HUES64 (cell line): ENCODE measurements at regions not wholly inside any gene's neighbourhood (a gene's known extent, or its start where the extent isn't known, plus 50 kb on each side); places are given as distances from the start of the nearest gene placed in this dataset.
A peak's percentile ranks its signal among the peaks of the same experiment; 100 is the strongest.

ENCODE experiments used
- H3K27ac ChIP-seq: 2 replicates; pipeline ENCODE4 v1.7.0; 2013; ENCODE audit warnings: low read depth, low read length, inconsistent platforms
- H3K27me3 ChIP-seq: 2 replicates; pipeline ENCODE4 v1.6.1; 2013; ENCODE audit warnings: mild to moderate bottlenecking, low read length; ENCODE audit not compliant: insufficient read depth
- H3K36me3 ChIP-seq: 2 replicates; pipeline ENCODE4 v1.6.1; 2013; ENCODE audit warnings: mild to moderate bottlenecking, low read length; ENCODE audit not compliant: insufficient read depth
- H3K4me1 ChIP-seq: 2 replicates; pipeline ENCODE4 v1.6.1; 2013; ENCODE audit warnings: mild to moderate bottlenecking, low read length, moderate library complexity; ENCODE audit not compliant: insufficient read depth
- H3K4me3 ChIP-seq: 2 replicates; pipeline ENCODE4 v1.5.1; 2013; ENCODE audit warnings: mild to moderate bottlenecking, low read length, moderate library complexity
- H3K9ac ChIP-seq: 2 replicates; pipeline ENCODE4 v1.6.1; 2013; ENCODE audit warnings: mild to moderate bottlenecking, low read depth, low read length
- H3K9me3 ChIP-seq: 2 replicates; pipeline ENCODE4 v1.6.1; 2013; ENCODE audit warnings: low read depth, low read length; ENCODE audit not compliant: insufficient read depth
- WGBS: fragments of 150-250, 120-280 bp; methylation state at CpG from one replicate; pipeline ENCODE4 v1.1.7; 2013; ENCODE audit warnings: missing lambda C conversion rate; 5-methylcytosine and 5-hydroxymethylcytosine counted together

DNA sequence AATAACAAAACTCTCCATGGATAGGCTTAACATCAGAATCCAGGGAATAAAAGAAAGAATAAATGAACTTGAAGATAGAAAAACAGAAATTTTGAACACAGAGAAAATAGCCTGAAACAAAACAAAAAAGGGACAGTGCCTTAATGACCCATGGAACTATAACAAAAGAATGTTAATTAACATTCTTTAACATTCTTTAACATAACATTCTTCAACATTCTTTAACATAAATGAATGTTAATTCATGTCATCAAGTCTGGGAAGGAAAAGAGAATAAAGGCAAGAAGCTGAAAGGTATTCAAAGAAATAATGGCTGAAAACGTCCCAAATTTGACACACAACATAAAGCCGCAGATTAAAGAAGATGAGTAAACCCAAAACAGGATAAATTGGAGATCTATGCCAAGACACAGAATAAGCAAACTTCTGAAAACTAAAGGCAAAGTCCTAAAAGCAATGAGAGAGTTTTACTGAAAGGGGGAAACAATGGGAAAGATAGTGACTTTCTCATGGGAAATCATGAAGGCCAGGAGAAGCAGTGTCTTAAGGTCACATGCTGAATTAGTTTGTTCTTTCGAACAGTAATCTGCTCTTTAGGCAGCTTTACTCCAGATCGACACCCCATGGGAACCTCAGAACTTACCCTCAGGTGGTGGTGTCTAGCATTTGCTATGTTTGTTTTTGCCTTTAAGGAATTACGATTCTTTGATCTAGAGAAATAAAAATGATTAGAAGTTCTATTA lies 483.0 kb downstream of the KDM4C start:
- H3K9me3 ChIP-seq: no peaks in the 10 kb centered on the region
- H3K27me3 ChIP-seq: no peaks in the 10 kb centered on the region
- 0 out of 2 replicates have a peak overlapping the region, but pooled peaks have one; percentile 7 for H3K4me3 ChIP-seq
- H3K4me1 ChIP-seq: peaks cover 40% of the 10 kb centered on the region
- peak overlapping the region; percentile 94 for H3K27ac ChIP-seq
- H3K9ac ChIP-seq: peak overlapping the region; percentile 1; the same call in 1 of the 2 replicates
- WGBS: 28% methylated on average over 4 of the region's 5 CpGs
- no peaks in the 10 kb centered on the region for H3K36me3 ChIP-seq

DNA sequence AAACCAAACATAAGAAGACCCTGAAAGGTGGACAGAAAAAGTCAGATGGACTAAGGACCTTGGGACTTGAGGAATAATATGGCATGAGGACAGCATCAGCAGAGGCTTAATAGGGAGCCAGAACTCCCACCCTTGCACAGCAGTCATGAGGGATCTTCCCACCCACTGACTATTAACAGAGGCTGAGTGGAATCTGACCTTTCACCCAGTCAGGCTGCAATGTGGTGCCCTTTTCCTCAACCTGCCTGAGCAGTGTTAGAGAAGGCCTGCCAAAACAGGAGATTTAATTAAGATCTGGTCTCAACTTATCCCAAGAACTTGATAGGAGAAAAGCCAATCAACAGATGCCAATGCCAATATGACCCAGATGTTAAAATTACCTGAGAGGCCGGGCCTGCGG lies 481.9 kb downstream of the KDM4C start:
- Histone ChIP-seq H3K27me3 (no peaks in the 10 kb centered on the region), H3K9me3 (no peaks in the 10 kb centered on the region), H3K36me3 (no peaks in the 10 kb centered on the region), H3K4me1 (peaks cover 47% of the 10 kb centered on the region), H3K4me3 (no peak overlapping the region), H3K9ac (peak overlapping the region; percentile 7; the same call in 1 of the 2 replicates), H3K27ac (peak overlapping the region; percentile 76)
- WGBS: 55% methylated on average over 2 of the region's 2 CpGs

DNA sequence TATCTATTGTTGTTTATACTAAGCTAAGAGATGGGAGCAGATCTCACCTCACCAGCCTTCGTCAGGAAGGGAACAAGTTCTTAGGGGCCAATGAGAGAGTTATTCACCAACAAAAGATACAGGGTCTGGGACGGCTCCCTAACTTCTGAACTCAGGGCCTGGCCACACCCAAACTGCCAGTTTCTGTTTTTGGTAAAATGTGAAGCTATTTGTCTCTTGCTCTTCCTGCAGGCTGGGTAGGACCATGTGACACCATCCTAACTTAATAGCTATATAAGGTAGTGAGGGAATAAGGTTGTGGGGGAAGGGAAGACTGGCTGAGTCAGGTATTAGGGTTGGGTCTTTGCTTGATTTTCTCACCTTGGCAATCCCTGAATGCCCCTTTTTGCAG lies 480.5 kb downstream of the KDM4C start:
- peaks cover 48% of the 10 kb centered on the region for H3K4me1 ChIP-seq
- H3K9me3 ChIP-seq: no peaks in the 10 kb centered on the region
- H3K27ac ChIP-seq: no peak overlapping the region
- H3K36me3 ChIP-seq: no peaks in the 10 kb centered on the region
- no peak overlapping the region for H3K4me3 ChIP-seq
- WGBS: 68% methylated on average over 2 of the region's 2 CpGs
- no peak overlapping the region for H3K9ac ChIP-seq
- H3K27me3 ChIP-seq: no peaks in the 10 kb centered on the region

DNA sequence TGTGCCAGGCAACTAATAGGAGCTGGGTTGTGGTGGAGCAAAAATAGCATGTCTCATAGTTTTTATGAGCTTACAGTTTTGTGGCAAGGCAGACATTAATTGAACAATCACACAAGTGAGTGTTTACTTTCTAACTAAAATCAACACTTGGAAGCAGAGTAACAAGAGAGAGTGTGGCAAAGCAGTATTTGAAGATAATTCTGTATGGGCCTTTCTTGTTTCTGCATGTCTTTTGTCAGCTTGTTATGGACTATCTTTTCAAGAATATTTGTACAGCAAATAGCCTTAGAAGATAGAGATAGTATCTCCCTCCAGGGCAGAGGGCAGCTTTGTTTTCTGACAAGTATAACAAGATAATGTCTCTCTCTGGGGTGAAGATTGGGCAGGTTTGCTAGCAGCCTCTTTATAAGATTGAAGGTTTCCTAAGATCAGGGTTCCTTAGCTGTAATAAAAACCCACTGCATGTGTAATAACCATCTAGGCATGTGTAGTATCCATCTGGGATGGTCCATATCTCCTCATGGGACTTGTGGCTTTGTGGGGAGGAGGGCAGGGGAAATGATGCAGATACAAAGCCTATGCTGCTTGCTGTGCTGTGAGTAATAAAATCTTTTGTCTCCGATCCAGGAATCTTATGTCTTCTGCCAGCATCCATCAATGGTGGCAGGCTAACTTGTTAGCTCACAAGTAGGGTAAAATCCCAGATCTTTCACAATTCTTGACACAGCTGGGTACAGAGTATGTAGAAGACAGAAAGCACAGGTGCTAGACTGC lies 479.9 kb downstream of the KDM4C start:
- Histone ChIP-seq H3K36me3 (no peaks in the 10 kb centered on the region), H3K27me3 (no peaks in the 10 kb centered on the region), H3K9ac (no peak overlapping the region), H3K4me1 (peaks cover 48% of the 10 kb centered on the region), H3K27ac (no peak overlapping the region), H3K4me3 (no peak overlapping the region), H3K9me3 (no peaks in the 10 kb centered on the region)
- WGBS: 85% methylated on average over 1 of the region's 1 CpG

DNA sequence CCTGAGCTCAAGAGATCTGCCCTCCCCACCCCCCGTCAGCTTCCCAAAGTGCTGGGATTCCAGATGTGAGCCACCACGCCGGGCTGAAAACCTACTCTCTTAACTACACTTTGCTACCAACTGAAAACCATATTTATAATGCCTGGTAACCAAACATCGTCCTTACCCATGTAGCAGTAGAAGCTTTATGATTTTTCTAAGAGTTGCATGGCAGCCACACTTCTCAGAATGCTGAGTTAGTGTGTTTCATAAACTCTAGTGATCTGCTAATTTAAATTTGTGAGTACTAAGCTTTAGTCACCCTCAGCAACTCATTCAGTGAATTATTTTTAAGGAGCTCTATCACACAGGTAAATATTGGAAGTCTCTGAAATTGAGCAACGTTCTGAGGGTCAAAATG lies 478.4 kb downstream of the KDM4C start:
- no peaks in the 10 kb centered on the region for H3K36me3 ChIP-seq
- H3K4me1 ChIP-seq: peaks cover 41% of the 10 kb centered on the region
- H3K9me3 ChIP-seq: no peaks in the 10 kb centered on the region
- no peak overlapping the region for H3K4me3 ChIP-seq
- WGBS: 87% methylated on average over 5 of the region's 5 CpGs
- no peak overlapping the region for H3K9ac ChIP-seq
- H3K27me3 ChIP-seq: no peaks in the 10 kb centered on the region
- no peak overlapping the region for H3K27ac ChIP-seq

DNA sequence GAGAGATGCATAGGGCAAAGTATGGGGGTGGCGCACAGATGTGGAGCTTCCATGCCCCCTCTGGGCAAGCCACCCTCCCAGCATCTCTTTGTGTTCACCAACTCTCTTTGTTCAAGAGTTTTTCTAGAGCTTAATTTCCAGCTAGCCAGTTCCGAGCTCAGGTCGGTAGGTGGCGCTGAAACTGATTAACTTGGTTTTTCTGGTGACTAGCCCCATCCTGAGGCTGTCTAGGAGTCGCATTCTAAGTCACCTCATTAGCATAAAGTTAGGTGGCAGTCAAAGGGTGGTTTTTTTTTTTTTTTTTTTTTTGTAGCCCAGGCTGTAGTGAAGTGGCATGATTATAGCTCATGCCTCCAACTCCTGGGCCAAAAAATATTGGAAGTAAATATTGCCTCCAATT lies 476.4 kb downstream of the KDM4C start:
- Histone ChIP-seq H3K9ac (no peak overlapping the region), H3K9me3 (no peaks in the 10 kb centered on the region), H3K27me3 (no peaks in the 10 kb centered on the region), H3K27ac (no peak overlapping the region), H3K4me3 (no peak overlapping the region), H3K36me3 (no peaks in the 10 kb centered on the region), H3K4me1 (peaks cover 21% of the 10 kb centered on the region)
- WGBS: 57% methylated on average over 5 of the region's 5 CpGs

DNA sequence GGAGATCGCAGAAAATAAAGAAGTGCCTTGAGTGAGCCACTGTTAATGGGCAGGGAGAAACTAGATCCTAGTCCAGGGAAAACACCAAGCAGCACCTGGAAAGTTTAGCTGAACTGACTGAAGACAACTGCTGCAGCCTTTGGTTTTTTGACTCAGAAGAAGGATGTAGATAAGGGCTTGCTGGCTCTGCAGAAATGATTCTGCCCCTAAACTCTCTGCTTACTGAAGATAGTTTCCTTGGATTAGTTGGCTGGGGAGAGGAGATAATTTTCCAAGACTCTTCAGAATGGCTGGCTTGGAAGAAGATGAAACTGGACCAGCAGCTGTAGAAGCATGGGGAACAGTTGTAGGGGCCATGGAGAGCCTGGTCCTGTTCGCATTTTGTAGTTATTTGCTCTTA lies 471.8 kb downstream of the KDM4C start:
- no peaks in the 10 kb centered on the region for H3K4me1 ChIP-seq
- no peaks in the 10 kb centered on the region for H3K9me3 ChIP-seq
- no peak overlapping the region for H3K27ac ChIP-seq
- no peaks in the 10 kb centered on the region for H3K36me3 ChIP-seq
- no peak overlapping the region for H3K4me3 ChIP-seq
- H3K27me3 ChIP-seq: no peaks in the 10 kb centered on the region
- no peak overlapping the region for H3K9ac ChIP-seq
- WGBS: 93% methylated on average over 2 of the region's 2 CpGs

DNA sequence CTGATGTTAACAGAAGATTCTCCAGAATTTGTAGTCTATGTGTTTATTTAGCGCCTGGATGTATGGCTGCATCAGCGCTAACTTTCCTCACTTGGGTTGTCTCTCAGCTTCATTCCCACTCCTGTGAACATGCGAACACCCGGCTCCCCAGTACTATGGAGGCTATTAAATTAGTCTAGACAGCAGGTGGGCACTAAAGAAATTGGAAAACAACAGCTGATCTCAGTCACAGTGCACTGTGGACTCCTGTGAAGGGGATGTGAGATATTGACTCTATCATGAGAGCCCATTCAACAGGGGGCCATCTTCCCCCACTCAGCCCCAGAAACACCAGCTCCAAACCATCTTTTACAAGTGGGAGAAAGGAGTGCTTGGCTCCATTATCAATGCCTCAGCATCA lies 471.0 kb downstream of the KDM4C start:
- WGBS: 94% methylated on average over 4 of the region's 4 CpGs
- Histone ChIP-seq H3K36me3 (no peaks in the 10 kb centered on the region), H3K9ac (no peak overlapping the region), H3K9me3 (no peaks in the 10 kb centered on the region), H3K4me3 (no peak overlapping the region), H3K27me3 (no peaks in the 10 kb centered on the region), H3K27ac (no peak overlapping the region), H3K4me1 (no peaks in the 10 kb centered on the region)

DNA sequence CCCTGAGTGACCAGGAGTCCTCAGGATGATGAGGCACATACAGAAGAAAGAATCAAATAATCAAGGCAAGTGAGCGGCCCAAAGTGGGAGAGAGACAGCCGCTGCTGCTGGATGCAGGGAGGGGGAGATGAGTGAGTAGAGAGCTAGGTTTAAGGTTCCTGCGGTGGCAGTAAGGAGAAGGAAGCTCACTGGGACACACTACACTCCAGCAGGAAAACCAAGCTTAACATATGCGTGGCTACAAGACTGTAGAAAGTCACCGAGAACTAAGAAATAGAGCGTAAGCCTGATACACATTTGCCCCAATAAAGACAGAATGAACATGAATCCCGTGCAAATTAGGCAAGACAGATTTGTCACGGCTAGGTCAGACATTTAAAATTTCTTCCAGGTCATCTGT lies 470.2 kb downstream of the KDM4C start:
- Histone ChIP-seq H3K27me3 (no peaks in the 10 kb centered on the region), H3K36me3 (no peaks in the 10 kb centered on the region), H3K9ac (no peak overlapping the region), H3K4me3 (no peak overlapping the region), H3K27ac (no peak overlapping the region), H3K4me1 (no peaks in the 10 kb centered on the region), H3K9me3 (no peaks in the 10 kb centered on the region)
- whole genome bisulfite sequencing: 81% methylated on average over 8 of the region's 8 CpGs

DNA sequence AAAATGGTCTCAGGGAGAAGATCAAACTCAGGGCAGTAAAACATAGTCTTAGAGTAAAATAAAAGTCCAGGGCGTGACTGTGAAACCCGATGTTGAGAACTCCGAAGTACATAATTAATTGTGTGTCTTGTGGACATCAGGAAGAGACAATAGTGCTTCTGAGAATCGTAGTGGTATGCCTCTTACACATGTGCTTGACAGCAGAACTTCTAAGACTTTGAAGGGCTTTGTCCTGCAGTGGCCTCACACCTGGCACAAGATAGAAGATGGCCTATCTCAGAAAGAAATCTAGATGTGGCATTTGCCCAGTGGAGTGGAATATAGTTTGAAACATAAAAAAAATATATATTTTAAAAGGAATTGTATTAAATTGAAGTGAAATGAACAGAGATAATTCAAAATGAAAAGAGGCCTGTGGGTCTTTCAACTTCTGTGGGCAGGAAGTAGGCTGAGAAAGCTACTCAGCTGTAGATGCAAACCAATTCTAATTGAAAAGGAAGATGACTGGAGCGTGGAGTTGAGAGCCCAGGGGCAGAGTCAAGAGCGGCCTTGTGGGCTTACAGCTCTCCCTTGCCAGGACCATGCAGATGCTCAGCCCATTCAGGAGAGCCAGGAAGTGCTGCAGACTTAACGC lies 468.4 kb downstream of the KDM4C start:
- no peak overlapping the region for H3K4me3 ChIP-seq
- 92% methylated on average over 7 of the region's 7 CpGs for WGBS
- H3K27ac ChIP-seq: no peak overlapping the region
- no peak overlapping the region for H3K9ac ChIP-seq
- no peaks in the 10 kb centered on the region for H3K4me1 ChIP-seq
- H3K27me3 ChIP-seq: no peaks in the 10 kb centered on the region
- H3K36me3 ChIP-seq: no peaks in the 10 kb centered on the region
- H3K9me3 ChIP-seq: no peaks in the 10 kb centered on the region
